ENCODE measurements at regions not wholly inside any gene's neighbourhood (a gene's known extent, or its start where the extent isn't known, plus 50 kb on each side); places are given as distances from the start of the nearest gene placed in this dataset.

GRCh38 chr4:85147481-85148076 lies 181.1 kb upstream of the WDFY3 start:
- no peaks in the 10 kb centered on the region for H3K36me3 Mint-ChIP-seq
- no peak overlapping the region for H3K4me3 ChIP-seq (ENCODE audit: low read depth, low read length)
- H3K9me3 ChIP-seq (ENCODE audit: control insufficient read depth in 2 of 2, low read length in 2 of 2): no peaks in the 10 kb centered on the region
- no peaks in the 10 kb centered on the region for H3K4me1 Mint-ChIP-seq
- H3K4me3 Mint-ChIP-seq: no peak overlapping the region
- H3K27ac ChIP-seq (ENCODE audit: insufficient read depth, low read length, poor library complexity, severe bottlenecking): no peak overlapping the region
- no peaks in the 10 kb centered on the region for H3K27me3 ChIP-seq (ENCODE audit: control insufficient read depth, insufficient read depth, low read length)
- ATAC-seq (ENCODE audit: low read depth in 2 of 2) (no peak), DNase-seq (peak in 1 of 3 donors; percentile 46)
- H3K27ac Mint-ChIP-seq: no peak overlapping the region
- H3K9me3 Mint-ChIP-seq: peaks cover 0 to 1% (median 0%) of the 10 kb centered on the region in 7 donors
- no peaks in the 10 kb centered on the region for H3K4me1 ChIP-seq (ENCODE audit: control insufficient read depth, insufficient read depth, low read length, poor library complexity, severe bottlenecking)
- H3K27me3 Mint-ChIP-seq: no peaks in the 10 kb centered on the region
- H3K36me3 ChIP-seq (ENCODE audit: control insufficient read depth, insufficient read depth, low read length): no peaks in the 10 kb centered on the region

DNA sequence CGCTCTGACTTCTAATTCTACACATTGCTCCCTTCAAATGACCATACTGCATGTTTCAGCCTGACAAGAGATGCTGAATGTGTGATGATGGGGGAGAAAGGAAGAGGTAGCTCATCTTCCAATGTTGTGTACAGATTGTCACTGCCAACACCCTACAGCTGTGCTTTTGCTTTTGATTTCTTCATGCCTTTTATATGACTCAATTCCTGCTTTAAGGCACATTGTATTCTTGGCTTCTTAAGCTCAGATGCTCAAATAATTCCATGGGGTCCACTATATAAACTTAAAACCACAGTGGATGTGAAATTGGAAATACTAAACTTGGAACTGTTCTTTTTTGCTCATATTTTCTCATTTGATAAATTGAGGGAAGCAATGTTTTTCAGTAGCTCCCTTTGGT lies 183.2 kb upstream of the WDFY3 start:
- Histone ChIP-seq H3K27me3 (ENCODE audit: control insufficient read depth, insufficient read depth, low read length) (no peaks in the 10 kb centered on the region), H3K4me3 (ENCODE audit: low read depth, low read length) (no peak overlapping the region), H3K9me3 (ENCODE audit: control insufficient read depth in 2 of 2, low read length in 2 of 2) (no peaks in the 10 kb centered on the region), H3K4me1 (ENCODE audit: control insufficient read depth, insufficient read depth, low read length, poor library complexity, severe bottlenecking) (no peaks in the 10 kb centered on the region), H3K27ac (ENCODE audit: insufficient read depth, low read length, poor library complexity, severe bottlenecking) (no peak overlapping the region), H3K36me3 (ENCODE audit: control insufficient read depth, insufficient read depth, low read length) (no peaks in the 10 kb centered on the region)
- Mint-ChIP-seq H3K27ac (no peak overlapping the region), H3K27me3 (no peaks in the 10 kb centered on the region), H3K36me3 (no peaks in the 10 kb centered on the region), H3K9me3 (peaks cover 0 to 1% (median 0%) of the 10 kb centered on the region in 7 donors), H3K4me3 (no peak overlapping the region), H3K4me1 (no peaks in the 10 kb centered on the region)
- ATAC-seq (ENCODE audit: low read depth in 2 of 2) (no peak), DNase-seq (no peak)

GRCh38 chr4:85151371-85151770 lies 184.9 kb upstream of the WDFY3 start:
- H3K36me3 Mint-ChIP-seq: no peaks in the 10 kb centered on the region
- no peak for ATAC-seq (ENCODE audit: low read depth in 2 of 2)

DNA sequence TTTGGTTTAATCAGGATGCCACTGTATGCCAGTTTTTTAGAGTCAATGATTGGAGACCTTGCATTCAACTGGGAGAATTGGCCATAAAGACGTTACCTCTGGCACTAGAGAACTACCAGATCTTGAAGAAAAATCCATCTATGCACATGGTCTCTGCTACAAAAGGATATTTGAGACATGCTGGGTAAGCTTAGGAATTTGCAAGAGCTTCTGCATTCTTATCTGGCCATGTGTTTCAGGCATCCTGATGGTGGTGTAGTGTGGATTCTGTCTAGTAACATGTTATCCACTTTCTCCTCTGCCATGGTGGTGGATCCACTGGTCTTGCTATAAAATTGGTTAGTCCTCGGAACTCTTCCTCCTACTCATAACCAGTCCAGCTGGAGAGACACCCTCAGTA lies 185.3 kb upstream of the WDFY3 start:
- DNase-seq (no peak), ATAC-seq (ENCODE audit: low read depth in 2 of 2) (no peak)
- Histone ChIP-seq H3K27me3 (ENCODE audit: control insufficient read depth, insufficient read depth, low read length) (no peaks in the 10 kb centered on the region), H3K9me3 (ENCODE audit: control insufficient read depth in 2 of 2, low read length in 2 of 2) (no peaks in the 10 kb centered on the region), H3K36me3 (ENCODE audit: control insufficient read depth, insufficient read depth, low read length) (no peaks in the 10 kb centered on the region), H3K27ac (ENCODE audit: insufficient read depth, low read length, poor library complexity, severe bottlenecking) (no peak overlapping the region), H3K4me3 (ENCODE audit: low read depth, low read length) (no peak overlapping the region), H3K4me1 (ENCODE audit: control insufficient read depth, insufficient read depth, low read length, poor library complexity, severe bottlenecking) (no peaks in the 10 kb centered on the region)
- H3K4me3 Mint-ChIP-seq: no peak overlapping the region
- peaks cover 0 to 3% (median 0%) of the 10 kb centered on the region in 7 donors for H3K9me3 Mint-ChIP-seq
- H3K4me1 Mint-ChIP-seq: no peaks in the 10 kb centered on the region
- no peaks in the 10 kb centered on the region for H3K36me3 Mint-ChIP-seq
- H3K27me3 Mint-ChIP-seq: no peaks in the 10 kb centered on the region
- no peak overlapping the region for H3K27ac Mint-ChIP-seq

More at GRCh38 chr4:85151371-85151770, 184.9 kb upstream of the WDFY3 start:
- Mint-ChIP-seq H3K9me3 (peaks cover 0 to 3% (median 0%) of the 10 kb centered on the region in 7 donors), H3K4me1 (no peaks in the 10 kb centered on the region), H3K27ac (no peak overlapping the region), H3K27me3 (no peaks in the 10 kb centered on the region), H3K4me3 (no peak overlapping the region)
- H3K9me3 ChIP-seq (ENCODE audit: control insufficient read depth in 2 of 2, low read length in 2 of 2): no peaks in the 10 kb centered on the region
- H3K4me3 ChIP-seq (ENCODE audit: low read depth, low read length): no peak overlapping the region
- H3K27ac ChIP-seq (ENCODE audit: insufficient read depth, low read length, poor library complexity, severe bottlenecking): no peak overlapping the region
- no peak for DNase-seq
- no peaks in the 10 kb centered on the region for H3K36me3 ChIP-seq (ENCODE audit: control insufficient read depth, insufficient read depth, low read length)
- no peaks in the 10 kb centered on the region for H3K4me1 ChIP-seq (ENCODE audit: control insufficient read depth, insufficient read depth, low read length, poor library complexity, severe bottlenecking)
- no peaks in the 10 kb centered on the region for H3K27me3 ChIP-seq (ENCODE audit: control insufficient read depth, insufficient read depth, low read length)

- H3K4me3 Mint-ChIP-seq: no peak overlapping the region
- H3K9me3 Mint-ChIP-seq: peaks cover 0 to 3% (median 0%) of the 10 kb centered on the region in 7 donors
- no peaks in the 10 kb centered on the region for H3K4me1 Mint-ChIP-seq
- H3K36me3 ChIP-seq (ENCODE audit: control insufficient read depth, insufficient read depth, low read length): no peaks in the 10 kb centered on the region
- no peak overlapping the region for H3K27ac ChIP-seq (ENCODE audit: insufficient read depth, low read length, poor library complexity, severe bottlenecking)
- H3K27me3 Mint-ChIP-seq: no peaks in the 10 kb centered on the region
- no peaks in the 10 kb centered on the region for H3K27me3 ChIP-seq (ENCODE audit: control insufficient read depth, insufficient read depth, low read length)
- ATAC-seq (ENCODE audit: low read depth in 2 of 2) (no peak), DNase-seq (no peak)
- H3K36me3 Mint-ChIP-seq: no peaks in the 10 kb centered on the region
- H3K4me3 ChIP-seq (ENCODE audit: low read depth, low read length): no peak overlapping the region
- H3K9me3 ChIP-seq (ENCODE audit: control insufficient read depth in 2 of 2, low read length in 2 of 2): no peaks in the 10 kb centered on the region
- H3K4me1 ChIP-seq (ENCODE audit: control insufficient read depth, insufficient read depth, low read length, poor library complexity, severe bottlenecking): no peaks in the 10 kb centered on the region
- H3K27ac Mint-ChIP-seq: no peak overlapping the region
These were observed 186.0 kb upstream of the WDFY3 start for GRCh38 chr4:85152480-85152879.

GRCh38 chr4:85153221-85153620 lies 186.7 kb upstream of the WDFY3 start:
- Mint-ChIP-seq H3K4me1 (no peaks in the 10 kb centered on the region), H3K4me3 (no peak overlapping the region), H3K27ac (no peak overlapping the region), H3K27me3 (no peaks in the 10 kb centered on the region), H3K36me3 (no peaks in the 10 kb centered on the region), H3K9me3 (peaks cover 0 to 3% (median 0%) of the 10 kb centered on the region in 7 donors)
- ATAC-seq (ENCODE audit: low read depth in 2 of 2): no peak
- no peaks in the 10 kb centered on the region for H3K36me3 ChIP-seq (ENCODE audit: control insufficient read depth, insufficient read depth, low read length)
- no peaks in the 10 kb centered on the region for H3K4me1 ChIP-seq (ENCODE audit: control insufficient read depth, insufficient read depth, low read length, poor library complexity, severe bottlenecking)
- no peaks in the 10 kb centered on the region for H3K27me3 ChIP-seq (ENCODE audit: control insufficient read depth, insufficient read depth, low read length)
- no peak for DNase-seq
- no peaks in the 10 kb centered on the region for H3K9me3 ChIP-seq (ENCODE audit: control insufficient read depth in 2 of 2, low read length in 2 of 2)
- H3K4me3 ChIP-seq (ENCODE audit: low read depth, low read length): no peak overlapping the region
- H3K27ac ChIP-seq (ENCODE audit: insufficient read depth, low read length, poor library complexity, severe bottlenecking): no peak overlapping the region

- no peaks in the 10 kb centered on the region for H3K9me3 ChIP-seq (ENCODE audit: control insufficient read depth in 2 of 2, low read length in 2 of 2)
- no peaks in the 10 kb centered on the region for H3K27me3 Mint-ChIP-seq
- H3K27ac Mint-ChIP-seq: no peak overlapping the region
- no peak overlapping the region for H3K27ac ChIP-seq (ENCODE audit: insufficient read depth, low read length, poor library complexity, severe bottlenecking)
- ATAC-seq (ENCODE audit: low read depth in 2 of 2) (no peak), DNase-seq (no peak)
- no peaks in the 10 kb centered on the region for H3K27me3 ChIP-seq (ENCODE audit: control insufficient read depth, insufficient read depth, low read length)
- no peak overlapping the region for H3K4me3 Mint-ChIP-seq
- H3K9me3 Mint-ChIP-seq: peaks cover 0 to 3% (median 0%) of the 10 kb centered on the region in 7 donors
- no peaks in the 10 kb centered on the region for H3K4me1 ChIP-seq (ENCODE audit: control insufficient read depth, insufficient read depth, low read length, poor library complexity, severe bottlenecking)
- H3K4me1 Mint-ChIP-seq: no peaks in the 10 kb centered on the region
- H3K36me3 Mint-ChIP-seq: no peaks in the 10 kb centered on the region
- H3K36me3 ChIP-seq (ENCODE audit: control insufficient read depth, insufficient read depth, low read length): no peaks in the 10 kb centered on the region
- no peak overlapping the region for H3K4me3 ChIP-seq (ENCODE audit: low read depth, low read length)
These were observed 188.1 kb upstream of the WDFY3 start for GRCh38 chr4:85154591-85154990.

DNA sequence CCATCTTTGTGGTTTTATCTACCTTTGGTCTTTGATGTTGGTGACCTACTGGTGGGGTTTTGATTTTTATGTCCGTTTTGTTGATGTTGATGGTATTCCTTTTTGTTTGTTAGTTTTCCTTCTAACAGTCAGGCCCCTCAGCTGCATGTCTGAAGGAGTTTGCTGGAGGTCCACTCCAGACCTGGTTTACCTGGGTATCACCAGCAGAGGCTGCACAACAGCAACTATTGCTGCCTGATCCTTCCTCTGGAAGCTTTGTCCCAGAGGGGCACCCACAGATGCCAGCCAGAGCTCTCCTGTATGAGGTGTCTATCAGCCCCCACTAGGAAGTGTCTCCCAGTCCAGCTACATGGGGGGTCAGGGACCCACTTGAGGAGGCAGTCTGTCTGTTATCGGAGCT lies 199.3 kb upstream of the WDFY3 start:
- no peaks in the 10 kb centered on the region for H3K9me3 ChIP-seq (ENCODE audit: control insufficient read depth in 2 of 2, low read length in 2 of 2)
- H3K27me3 ChIP-seq (ENCODE audit: control insufficient read depth, insufficient read depth, low read length): no peaks in the 10 kb centered on the region
- no peak overlapping the region for H3K4me3 ChIP-seq (ENCODE audit: low read depth, low read length)
- no peaks in the 10 kb centered on the region for H3K27me3 Mint-ChIP-seq
- no peak overlapping the region for H3K27ac Mint-ChIP-seq
- H3K36me3 Mint-ChIP-seq: no peaks in the 10 kb centered on the region
- H3K9me3 Mint-ChIP-seq: peaks cover 0 to 19% (median 9%) of the 10 kb centered on the region in 7 donors
- no peaks in the 10 kb centered on the region for H3K36me3 ChIP-seq (ENCODE audit: control insufficient read depth, insufficient read depth, low read length)
- DNase-seq (no peak), ATAC-seq (ENCODE audit: low read depth in 2 of 2) (no peak)
- H3K27ac ChIP-seq (ENCODE audit: insufficient read depth, low read length, poor library complexity, severe bottlenecking): no peak overlapping the region
- H3K4me1 Mint-ChIP-seq: no peaks in the 10 kb centered on the region
- no peaks in the 10 kb centered on the region for H3K4me1 ChIP-seq (ENCODE audit: control insufficient read depth, insufficient read depth, low read length, poor library complexity, severe bottlenecking)
- H3K4me3 Mint-ChIP-seq: no peak overlapping the region

All from CD4-positive, CD25-positive, alpha-beta regulatory T cell (primary cell).